ENCODE measurements at regions not wholly inside any gene's neighbourhood (a gene's known extent, or its start where the extent isn't known, plus 50 kb on each side); places are given as distances from the start of the nearest gene placed in this dataset.
"Not testable (repeated sequence)": the region's sequence is repeated elsewhere in the genome, so short reads cannot be mapped to it uniquely, and the experiment has no call there.

- Histone ChIP-seq H3K4me3 (ENCODE audit: low read depth, low read length) (no peak overlapping the region), H3K36me3 (ENCODE audit: control insufficient read depth, insufficient read depth, low read length) (no peaks in the 10 kb centered on the region), H3K27ac (ENCODE audit: insufficient read depth, low read length, poor library complexity, severe bottlenecking) (no peak overlapping the region), H3K9me3 (ENCODE audit: control insufficient read depth in 2 of 2, low read length in 2 of 2) (peaks cover 0 to 4% of the 10 kb centered on the region in 2 experiments), H3K27me3 (ENCODE audit: control insufficient read depth, insufficient read depth, low read length) (no peaks in the 10 kb centered on the region), H3K4me1 (ENCODE audit: control insufficient read depth, insufficient read depth, low read length, poor library complexity, severe bottlenecking) (no peaks in the 10 kb centered on the region)
- ATAC-seq (ENCODE audit: low read depth in 2 of 2) (no peak), DNase-seq (no peak)
- Mint-ChIP-seq H3K9me3 (peaks cover 1 to 16% (median 9%) of the 10 kb centered on the region in 7 donors), H3K4me3 (no peak overlapping the region), H3K4me1 (no peaks in the 10 kb centered on the region), H3K36me3 (no peaks in the 10 kb centered on the region), H3K27ac (no peak overlapping the region), H3K27me3 (no peaks in the 10 kb centered on the region)
Observed at GRCh38 chr1:73491621-73492020, 706.4 kb downstream of the LRRIQ3 start.

DNA sequence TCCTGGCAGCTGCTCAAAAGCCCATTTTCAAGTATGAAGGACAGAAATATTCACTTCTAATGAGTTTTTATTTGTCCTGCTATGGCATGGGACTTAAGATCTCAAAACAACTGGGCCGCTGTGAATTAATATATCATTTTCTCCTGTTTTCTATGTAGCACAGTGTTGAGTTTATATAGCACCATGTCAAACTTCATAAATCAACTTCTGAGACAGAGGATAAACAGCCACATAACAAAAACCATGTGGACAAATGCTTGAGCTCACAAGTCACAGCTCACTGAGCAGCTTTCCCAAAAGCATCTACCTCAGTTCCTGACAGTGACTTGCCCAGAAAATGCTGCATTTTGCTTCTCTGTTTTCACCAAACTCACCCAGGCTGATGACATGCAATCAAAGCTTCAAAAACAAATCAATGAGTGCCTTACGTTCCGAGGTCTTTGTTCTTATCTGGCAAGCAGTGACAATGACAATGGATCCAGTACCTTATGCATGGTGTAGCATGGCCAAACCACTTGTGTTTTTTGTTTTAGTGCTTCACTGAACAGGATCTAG lies 722.6 kb downstream of the LRRIQ3 start:
- peaks cover 0 to 6% (median 4%) of the 10 kb centered on the region in 7 donors for H3K9me3 Mint-ChIP-seq
- Histone ChIP-seq H3K27me3 (ENCODE audit: control insufficient read depth, insufficient read depth, low read length) (no peaks in the 10 kb centered on the region), H3K9me3 (ENCODE audit: control insufficient read depth in 2 of 2, low read length in 2 of 2) (no peaks in the 10 kb centered on the region), H3K4me3 (ENCODE audit: low read depth, low read length) (no peak overlapping the region), H3K27ac (ENCODE audit: insufficient read depth, low read length, poor library complexity, severe bottlenecking) (no peak overlapping the region), H3K4me1 (ENCODE audit: control insufficient read depth, insufficient read depth, low read length, poor library complexity, severe bottlenecking) (no peaks in the 10 kb centered on the region), H3K36me3 (ENCODE audit: control insufficient read depth, insufficient read depth, low read length) (no peaks in the 10 kb centered on the region)
- no peak overlapping the region for H3K4me3 Mint-ChIP-seq
- no peak for ATAC-seq (ENCODE audit: low read depth in 2 of 2)
- DNase-seq: no peak
- no peaks in the 10 kb centered on the region for H3K4me1 Mint-ChIP-seq
- H3K36me3 Mint-ChIP-seq: no peaks in the 10 kb centered on the region
- no peaks in the 10 kb centered on the region for H3K27me3 Mint-ChIP-seq
- no peak overlapping the region for H3K27ac Mint-ChIP-seq

GRCh38 chr1:73472810-73473209 lies 725.2 kb downstream of the LRRIQ3 start:
- Histone ChIP-seq H3K27ac (ENCODE audit: insufficient read depth, low read length, poor library complexity, severe bottlenecking) (no peak overlapping the region), H3K27me3 (ENCODE audit: control insufficient read depth, insufficient read depth, low read length) (no peaks in the 10 kb centered on the region), H3K4me1 (ENCODE audit: control insufficient read depth, insufficient read depth, low read length, poor library complexity, severe bottlenecking) (no peaks in the 10 kb centered on the region), H3K36me3 (ENCODE audit: control insufficient read depth, insufficient read depth, low read length) (no peaks in the 10 kb centered on the region), H3K4me3 (ENCODE audit: low read depth, low read length) (no peak overlapping the region), H3K9me3 (ENCODE audit: control insufficient read depth in 2 of 2, low read length in 2 of 2) (no peaks in the 10 kb centered on the region)
- DNase-seq: no peak
- ATAC-seq (ENCODE audit: low read depth in 2 of 2): no peak
- H3K27me3 Mint-ChIP-seq: no peaks in the 10 kb centered on the region
- no peaks in the 10 kb centered on the region for H3K36me3 Mint-ChIP-seq
- no peak overlapping the region for H3K4me3 Mint-ChIP-seq
- no peaks in the 10 kb centered on the region for H3K4me1 Mint-ChIP-seq
- peaks cover 0 to 12% (median 6%) of the 10 kb centered on the region in 7 donors for H3K9me3 Mint-ChIP-seq
- no peak overlapping the region for H3K27ac Mint-ChIP-seq

DNA sequence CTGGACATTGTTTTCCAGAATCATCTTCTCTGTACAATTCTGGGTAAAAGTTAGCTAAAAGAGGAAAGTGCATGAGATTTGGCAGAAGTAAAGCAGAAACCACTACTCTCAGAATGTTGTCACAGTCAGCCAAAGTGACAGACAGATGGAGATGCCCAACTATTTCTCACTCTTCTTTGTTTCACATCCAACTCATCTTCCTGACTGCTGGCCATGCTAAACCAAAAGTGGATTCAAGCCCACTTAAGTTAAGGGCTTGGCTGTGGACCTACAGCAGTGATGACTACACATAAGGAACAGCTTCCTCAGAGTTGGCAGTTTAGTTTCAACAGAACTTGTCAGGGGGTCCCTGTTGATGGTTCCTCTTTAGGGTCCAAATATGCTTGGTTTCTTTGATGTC lies 730.2 kb downstream of the LRRIQ3 start:
- Histone ChIP-seq H3K9me3 (ENCODE audit: control insufficient read depth in 2 of 2, low read length in 2 of 2) (no peaks in the 10 kb centered on the region), H3K27ac (ENCODE audit: insufficient read depth, low read length, poor library complexity, severe bottlenecking) (no peak overlapping the region), H3K27me3 (ENCODE audit: control insufficient read depth, insufficient read depth, low read length) (no peaks in the 10 kb centered on the region), H3K36me3 (ENCODE audit: control insufficient read depth, insufficient read depth, low read length) (no peaks in the 10 kb centered on the region), H3K4me3 (ENCODE audit: low read depth, low read length) (no peak overlapping the region), H3K4me1 (ENCODE audit: control insufficient read depth, insufficient read depth, low read length, poor library complexity, severe bottlenecking) (no peaks in the 10 kb centered on the region)
- no peaks in the 10 kb centered on the region for H3K36me3 Mint-ChIP-seq
- H3K27ac Mint-ChIP-seq: no peak overlapping the region
- no peaks in the 10 kb centered on the region for H3K4me1 Mint-ChIP-seq
- no peaks in the 10 kb centered on the region for H3K27me3 Mint-ChIP-seq
- no peak for DNase-seq
- ATAC-seq (ENCODE audit: low read depth in 2 of 2): no peak
- peaks cover 0 to 10% (median 6%) of the 10 kb centered on the region in 7 donors for H3K9me3 Mint-ChIP-seq
- H3K4me3 Mint-ChIP-seq: no peak overlapping the region

DNA sequence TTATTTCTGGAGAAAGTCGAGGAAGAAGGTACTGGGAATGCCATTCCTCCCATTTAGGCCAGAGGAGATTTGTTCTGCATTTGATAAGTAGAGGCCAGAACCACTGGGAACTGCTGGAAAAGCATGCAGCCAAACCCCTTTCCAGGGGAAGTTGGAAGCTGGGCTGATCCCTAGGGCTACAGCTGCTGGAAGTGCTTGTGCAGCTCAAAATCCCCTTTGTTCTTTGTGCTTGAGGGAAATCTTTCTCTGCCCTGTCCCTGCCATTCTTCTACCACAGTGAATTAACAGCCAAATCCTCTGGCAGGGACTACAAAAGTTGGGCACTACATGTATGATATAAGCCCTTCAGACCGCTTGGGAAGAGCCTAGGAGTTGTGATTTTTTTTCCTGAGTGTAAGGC lies 734.1 kb downstream of the LRRIQ3 start:
- no peaks in the 10 kb centered on the region for H3K4me1 Mint-ChIP-seq
- Histone ChIP-seq H3K9me3 (ENCODE audit: control insufficient read depth in 2 of 2, low read length in 2 of 2) (no peaks in the 10 kb centered on the region), H3K4me3 (ENCODE audit: low read depth, low read length) (no peak overlapping the region), H3K27ac (ENCODE audit: insufficient read depth, low read length, poor library complexity, severe bottlenecking) (no peak overlapping the region), H3K36me3 (ENCODE audit: control insufficient read depth, insufficient read depth, low read length) (no peaks in the 10 kb centered on the region), H3K27me3 (ENCODE audit: control insufficient read depth, insufficient read depth, low read length) (no peaks in the 10 kb centered on the region), H3K4me1 (ENCODE audit: control insufficient read depth, insufficient read depth, low read length, poor library complexity, severe bottlenecking) (no peaks in the 10 kb centered on the region)
- no peak overlapping the region for H3K27ac Mint-ChIP-seq
- H3K9me3 Mint-ChIP-seq: peaks cover 0 to 15% (median 5%) of the 10 kb centered on the region in 7 donors
- no peak overlapping the region for H3K4me3 Mint-ChIP-seq
- DNase-seq (no peak), ATAC-seq (ENCODE audit: low read depth in 2 of 2) (no peak)
- no peaks in the 10 kb centered on the region for H3K36me3 Mint-ChIP-seq
- no peaks in the 10 kb centered on the region for H3K27me3 Mint-ChIP-seq

DNA sequence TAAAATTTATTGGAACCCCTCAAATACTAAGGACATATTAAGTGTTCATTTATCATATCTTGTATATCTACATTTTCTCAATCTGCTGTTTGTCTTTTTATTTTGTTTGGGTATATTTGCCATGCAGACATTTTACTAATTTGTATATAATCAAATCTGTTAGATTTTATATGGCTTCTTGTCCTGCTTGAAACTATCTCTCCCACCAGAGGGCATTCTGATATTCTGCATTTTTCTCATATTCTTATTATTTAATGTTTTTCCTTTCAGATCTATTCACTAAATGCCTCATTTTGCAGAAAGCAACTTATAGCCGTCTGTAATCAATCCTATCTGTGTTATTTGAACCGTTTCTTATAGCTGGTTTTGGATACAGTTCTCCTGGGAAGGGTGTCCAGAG lies 745.5 kb downstream of the LRRIQ3 start:
- Histone ChIP-seq H3K9me3 (ENCODE audit: control insufficient read depth in 2 of 2, low read length in 2 of 2) (peaks cover 0 to 7% of the 10 kb centered on the region in 2 experiments), H3K27me3 (ENCODE audit: control insufficient read depth, insufficient read depth, low read length) (no peaks in the 10 kb centered on the region), H3K4me3 (ENCODE audit: low read depth, low read length) (no peak overlapping the region), H3K4me1 (ENCODE audit: control insufficient read depth, insufficient read depth, low read length, poor library complexity, severe bottlenecking) (no peaks in the 10 kb centered on the region), H3K36me3 (ENCODE audit: control insufficient read depth, insufficient read depth, low read length) (no peaks in the 10 kb centered on the region), H3K27ac (ENCODE audit: insufficient read depth, low read length, poor library complexity, severe bottlenecking) (no peak overlapping the region)
- peaks cover 3 to 18% (median 5%) of the 10 kb centered on the region in 7 donors for H3K9me3 Mint-ChIP-seq
- H3K4me3 Mint-ChIP-seq: no peak overlapping the region
- H3K36me3 Mint-ChIP-seq: no peaks in the 10 kb centered on the region
- H3K4me1 Mint-ChIP-seq: no peaks in the 10 kb centered on the region
- no peaks in the 10 kb centered on the region for H3K27me3 Mint-ChIP-seq
- ATAC-seq (ENCODE audit: low read depth in 2 of 2): no peak
- no peak overlapping the region for H3K27ac Mint-ChIP-seq
- DNase-seq: no peak

GRCh38 chr1:73450668-73451067 lies 747.3 kb downstream of the LRRIQ3 start:
- H3K4me3 Mint-ChIP-seq; DNase-seq; ATAC-seq (ENCODE audit: low read depth in 2 of 2); H3K27me3 Mint-ChIP-seq; H3K9me3 ChIP-seq (ENCODE audit: control insufficient read depth in 2 of 2, low read length in 2 of 2); H3K4me1 Mint-ChIP-seq; H3K27me3 ChIP-seq (ENCODE audit: control insufficient read depth, insufficient read depth, low read length); H3K4me1 ChIP-seq (ENCODE audit: control insufficient read depth, insufficient read depth, low read length, poor library complexity, severe bottlenecking); H3K27ac Mint-ChIP-seq; H3K36me3 ChIP-seq (ENCODE audit: control insufficient read depth, insufficient read depth, low read length); H3K36me3 Mint-ChIP-seq; H3K27ac ChIP-seq (ENCODE audit: insufficient read depth, low read length, poor library complexity, severe bottlenecking); H3K4me3 ChIP-seq (ENCODE audit: low read depth, low read length): not testable (repeated sequence)
- peaks cover 3 to 18% (median 5%) of the 10 kb centered on the region in 7 donors for H3K9me3 Mint-ChIP-seq

DNA sequence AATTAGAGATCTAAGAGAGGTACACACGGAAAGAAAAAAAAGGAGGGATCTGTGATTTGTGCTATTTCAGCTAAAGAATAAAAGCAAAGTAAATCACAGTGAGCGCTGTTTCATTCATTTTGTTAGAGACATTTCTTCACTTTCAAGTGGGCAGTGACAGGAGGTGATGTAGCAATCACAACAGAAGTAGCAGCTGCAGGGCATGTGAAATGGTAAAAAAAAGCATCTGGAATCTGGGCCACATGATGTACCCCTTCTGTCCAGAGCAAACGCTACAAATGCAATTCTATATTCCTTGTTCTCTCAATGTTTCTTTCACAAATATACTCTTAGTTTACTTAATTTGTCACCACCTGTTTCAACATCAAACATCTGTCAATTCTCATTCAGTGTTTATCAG lies 786.5 kb downstream of the LRRIQ3 start:
- H3K27me3 ChIP-seq (ENCODE audit: control insufficient read depth, insufficient read depth, low read length): no peaks in the 10 kb centered on the region
- H3K9me3 ChIP-seq (ENCODE audit: control insufficient read depth in 2 of 2, low read length in 2 of 2): no peaks in the 10 kb centered on the region
- no peaks in the 10 kb centered on the region for H3K4me1 ChIP-seq (ENCODE audit: control insufficient read depth, insufficient read depth, low read length, poor library complexity, severe bottlenecking)
- Mint-ChIP-seq H3K4me1 (no peaks in the 10 kb centered on the region), H3K27ac (no peak overlapping the region), H3K4me3 (no peak overlapping the region), H3K27me3 (no peaks in the 10 kb centered on the region), H3K36me3 (no peaks in the 10 kb centered on the region), H3K9me3 (peaks cover 0 to 10% (median 3%) of the 10 kb centered on the region in 7 donors)
- no peaks in the 10 kb centered on the region for H3K36me3 ChIP-seq (ENCODE audit: control insufficient read depth, insufficient read depth, low read length)
- DNase-seq (no peak), ATAC-seq (ENCODE audit: low read depth in 2 of 2) (no peak)
- H3K27ac ChIP-seq (ENCODE audit: insufficient read depth, low read length, poor library complexity, severe bottlenecking): no peak overlapping the region
- H3K4me3 ChIP-seq (ENCODE audit: low read depth, low read length): no peak overlapping the region

Data from CD4-positive, CD25-positive, alpha-beta regulatory T cell (primary cell).